Loucy (cell line): ENCODE measurements at regions not wholly inside any gene's neighbourhood (a gene's known extent, or its start where the extent isn't known, plus 50 kb on each side); places are given as distances from the start of the nearest gene placed in this dataset.

Experiments
- H2AFZ ChIP-seq: fragments of 200-600 bp; sonication (generic); 2 replicates; pipeline ENCODE4 v1.6.0; 2016; ENCODE audit warnings: antibody characterized with exemption, mild to moderate bottlenecking, low read length, moderate library complexity
- H3F3A ChIP-seq: fragments of 200-600 bp; 2 replicates; pipeline ENCODE4 v1.6.0; 2016; ENCODE audit warnings: antibody characterized with exemption, low read depth, mild to moderate bottlenecking
- H3K27me3 ChIP-seq: fragments of 200-600 bp; sonication (generic); 2 replicates; pipeline ENCODE4 v1.6.1; 2014; ENCODE audit warnings: low read length, mild to moderate bottlenecking; ENCODE audit not compliant: insufficient read depth, poor library complexity, severe bottlenecking
- H3K36me3 ChIP-seq: fragments of 200-600 bp; sonication (generic); 2 replicates; pipeline ENCODE4 v1.6.1; 2016; ENCODE audit warnings: low read length; ENCODE audit not compliant: insufficient read depth
- H3K4me1 ChIP-seq: fragments of 200-600 bp; sonication (generic); 2 replicates; pipeline ENCODE4 v1.5.1; 2014; ENCODE audit warnings: low read length, mild to moderate bottlenecking; ENCODE audit not compliant: insufficient read depth, poor library complexity, severe bottlenecking
- H3K4me2 ChIP-seq: fragments of 200-600 bp; sonication (generic); 2 replicates; pipeline ENCODE4 v1.6.0; 2014; ENCODE audit warnings: antibody characterized with exemption, low read length, low read depth, mild to moderate bottlenecking; ENCODE audit not compliant: poor library complexity, severe bottlenecking
- H3K4me3 ChIP-seq: fragments of 200-600 bp; sonication (generic); 2 replicates; pipeline ENCODE4 v1.5.1; 2014; ENCODE audit warnings: low read length, mild to moderate bottlenecking, mixed read lengths; ENCODE audit not compliant: poor library complexity, severe bottlenecking
- H3K79me2 ChIP-seq: fragments of 200-600 bp; sonication (generic); 2 replicates; pipeline ENCODE4 v1.6.1; 2014; ENCODE audit warnings: low read length; ENCODE audit not compliant: insufficient read depth
- H3K9ac ChIP-seq: fragments of 200-600 bp; sonication (generic); 2 replicates; pipeline ENCODE4 v1.6.0; 2014; ENCODE audit warnings: mild to moderate bottlenecking, low read depth, low read length, moderate library complexity; ENCODE audit not compliant: poor library complexity, severe bottlenecking
- H3K9me2 ChIP-seq: fragments of 200-600 bp; sonication (generic); replicated peaks from 2 replicates; pipeline ENCODE4 v1.6.1; 2016; ENCODE audit warnings: low read depth, low read length, mixed read lengths
- H3K9me3 ChIP-seq: fragments of 200-600 bp; sonication (generic); 2 replicates; pipeline ENCODE4 v1.6.1; 2014; ENCODE audit warnings: mild to moderate bottlenecking, antibody characterized with exemption, low read length, low read depth; ENCODE audit not compliant: insufficient read depth
- H4K20me1 ChIP-seq: fragments of 200-600 bp; sonication (generic); 2 replicates; pipeline ENCODE4 v1.6.0; 2014; ENCODE audit warnings: antibody characterized with exemption, low read length, mild to moderate bottlenecking; ENCODE audit not compliant: insufficient read depth, poor library complexity, severe bottlenecking
- CTCF ChIP-seq: fragments of 200-600 bp; sonication (generic); conservative IDR thresholded peaks from 2 replicates; pipeline ENCODE4 v1.5.1; 2014; ENCODE audit warnings: mild to moderate bottlenecking, antibody characterized with exemption, low read length
- EZH2phosphoT487 ChIP-seq: fragments of 200-600 bp; IDR thresholded peaks from 2 replicates; pipeline ENCODE4 v1.6.1; 2018; ENCODE audit warnings: antibody characterized with exemption, mild to moderate bottlenecking, moderate library complexity, borderline replicate concordance

- Histone ChIP-seq H3K4me2 (no peak overlapping the region), H3K4me1 (no peaks in the 10 kb centered on the region), H3F3A (no peaks in the 10 kb centered on the region), H3K9me2 (no peaks in the 10 kb centered on the region), H3K9me3 (no peaks in the 10 kb centered on the region), H4K20me1 (no peaks in the 10 kb centered on the region), H3K79me2 (no peaks in the 10 kb centered on the region), H2AFZ (no peak overlapping the region), H3K36me3 (no peaks in the 10 kb centered on the region), H3K27me3 (no peaks in the 10 kb centered on the region), H3K9ac (no peak overlapping the region), H3K4me3 (no peak overlapping the region)
- TF ChIP-seq EZH2phosphoT487 (no peak), CTCF (no peak)
Observed at GRCh38 chr10:64130152-64130551, 609.0 kb downstream of the REEP3 start.

GRCh38 chr10:64134676-64135075 lies 613.5 kb downstream of the REEP3 start:
- H3K4me1 ChIP-seq, result no peaks in the 10 kb centered on the region
- no peaks in the 10 kb centered on the region for H3K9me3 ChIP-seq
- no peak for TF ChIP-seq EZH2phosphoT487
- H3F3A ChIP-seq, result no peaks in the 10 kb centered on the region
- no peak overlapping the region for H3K4me2 ChIP-seq
- H3K4me3 ChIP-seq, result no peak overlapping the region
- H3K27me3 ChIP-seq, result no peaks in the 10 kb centered on the region
- H3K36me3 ChIP-seq, result no peaks in the 10 kb centered on the region
- no peak overlapping the region for H3K9ac ChIP-seq
- no peaks in the 10 kb centered on the region for H3K79me2 ChIP-seq
- H4K20me1 ChIP-seq, result no peaks in the 10 kb centered on the region
- H2AFZ ChIP-seq, result no peak overlapping the region
- no peaks in the 10 kb centered on the region for H3K9me2 ChIP-seq

GRCh38 chr10:64142395-64142794 lies 621.2 kb downstream of the REEP3 start:
- H3K79me2 ChIP-seq, result no peaks in the 10 kb centered on the region
- no peaks in the 10 kb centered on the region for H3K9me2 ChIP-seq
- no peaks in the 10 kb centered on the region for H3K36me3 ChIP-seq
- H4K20me1 ChIP-seq, result no peaks in the 10 kb centered on the region
- no peak overlapping the region for H3K4me3 ChIP-seq
- H3K27me3 ChIP-seq, result no peaks in the 10 kb centered on the region
- H3K4me1 ChIP-seq, result no peaks in the 10 kb centered on the region
- no peaks in the 10 kb centered on the region for H3F3A ChIP-seq
- TF ChIP-seq EZH2phosphoT487, result no peak
- no peak for TF ChIP-seq CTCF
- no peaks in the 10 kb centered on the region for H3K9me3 ChIP-seq
- H3K4me2 ChIP-seq, result no peak overlapping the region
- no peak overlapping the region for H3K9ac ChIP-seq
- no peak overlapping the region for H2AFZ ChIP-seq

DNA sequence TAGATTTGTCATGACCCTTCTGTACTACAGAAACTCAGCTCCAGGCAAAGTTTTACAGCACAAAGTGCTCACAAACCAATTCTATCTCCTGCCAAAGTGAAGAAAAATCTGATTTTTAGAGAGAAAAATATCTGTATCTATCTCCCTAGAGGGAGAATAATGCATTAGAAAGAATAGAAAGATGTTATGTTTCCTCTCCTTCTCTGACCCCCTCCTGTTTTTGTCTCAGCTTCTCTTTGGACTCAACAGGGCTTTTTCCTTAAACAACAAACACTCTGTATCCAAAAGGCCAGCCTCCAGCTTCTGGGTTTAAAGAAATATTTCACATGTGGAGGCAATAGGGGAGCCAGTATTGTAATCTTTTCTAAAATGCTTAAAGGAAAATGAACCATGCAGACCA lies 627.4 kb downstream of the REEP3 start:
- TF ChIP-seq CTCF, result no peak
- no peak for TF ChIP-seq EZH2phosphoT487
- H3K9me2 ChIP-seq, result no peaks in the 10 kb centered on the region
- no peaks in the 10 kb centered on the region for H3K27me3 ChIP-seq
- H3K36me3 ChIP-seq, result no peaks in the 10 kb centered on the region
- no peak overlapping the region for H3K4me2 ChIP-seq
- no peaks in the 10 kb centered on the region for H3F3A ChIP-seq
- H2AFZ ChIP-seq, result no peak overlapping the region
- H3K4me1 ChIP-seq, result no peaks in the 10 kb centered on the region
- no peaks in the 10 kb centered on the region for H3K9me3 ChIP-seq
- H3K4me3 ChIP-seq, result no peak overlapping the region
- no peaks in the 10 kb centered on the region for H4K20me1 ChIP-seq
- H3K79me2 ChIP-seq, result no peaks in the 10 kb centered on the region
- no peak overlapping the region for H3K9ac ChIP-seq
